Thoracic aorta (tissue), 2 donors: ENCODE measurements at regions not wholly inside any gene's neighbourhood (a gene's known extent, or its start where the extent isn't known, plus 50 kb on each side); places are given as distances from the start of the nearest gene placed in this dataset.

Source experiments
- ATAC-seq: fragments of 150-250 bp; one replicate; pipeline ENCODE4 v1.8.0; 2017; ENCODE audit warnings: low read depth; ENCODE audit not compliant: insufficient number of reproducible peaks, low FRiP score
- DNase-seq: peaks from one replicate; pipeline ENCODE4 v3.0.0-alpha.2; 2020; ENCODE audit warnings: low spot score
- H3K27ac ChIP-seq, 2 donors: fragments of 200-600 bp; sonication (generic); 1 replicate in 1 of 2; 2 replicates in 1 of 2; pipeline ENCODE4 v1.5.1; 2016; ENCODE audit warnings: mild to moderate bottlenecking in 2 of 2, moderate library complexity in 2 of 2
- H3K27me3 ChIP-seq: fragments of 200-600 bp; sonication (generic); replicated peaks from 2 replicates; pipeline ENCODE4 v1.6.0; 2016; ENCODE audit warnings: mild to moderate bottlenecking; ENCODE audit not compliant: insufficient read depth
- H3K36me3 ChIP-seq: fragments of 200-600 bp; sonication (generic); one replicate; pipeline ENCODE4 v1.5.1; 2016
- H3K4me1 ChIP-seq, 2 donors: fragments of 200-600 bp; sonication (generic); 1 replicate in 1 of 2; 2 replicates in 1 of 2; pipeline versions ENCODE4 v1.5.1 to v1.6.0; 2016; ENCODE audit warnings: low read depth in 2 of 2, mild to moderate bottlenecking in 1 of 2; ENCODE audit not compliant: control insufficient read depth in 1 of 2
- H3K4me3 ChIP-seq: fragments of 200-600 bp; sonication (generic); 2 replicates; pipeline ENCODE4 v1.5.1; 2016; ENCODE audit warnings: mild to moderate bottlenecking
- H3K9me3 ChIP-seq: fragments of 200-600 bp; sonication (generic); 2 replicates; pipeline ENCODE4 v1.5.1; 2016
- TF ChIP-seq, protein P1 (sequence below): fragments of 200-600 bp; sonication (generic); IDR thresholded peaks from one replicate; pipeline ENCODE4 v1.5.1; 2019; ENCODE audit warnings: antibody characterized with exemption

GRCh38 chr11:80816454-80816847 lies 1375.6 kb upstream of the TENM4 start:
- Histone ChIP-seq H3K4me1 (no peaks in the 10 kb centered on the region), H3K4me3 (no peak overlapping the region), H3K27me3 (no peaks in the 10 kb centered on the region), H3K27ac (no peak overlapping the region), H3K9me3 (no peaks in the 10 kb centered on the region), H3K36me3 (no peaks in the 10 kb centered on the region)
- ATAC-seq (no peak), DNase-seq (no peak)
- TF ChIP-seq, protein P1, sequence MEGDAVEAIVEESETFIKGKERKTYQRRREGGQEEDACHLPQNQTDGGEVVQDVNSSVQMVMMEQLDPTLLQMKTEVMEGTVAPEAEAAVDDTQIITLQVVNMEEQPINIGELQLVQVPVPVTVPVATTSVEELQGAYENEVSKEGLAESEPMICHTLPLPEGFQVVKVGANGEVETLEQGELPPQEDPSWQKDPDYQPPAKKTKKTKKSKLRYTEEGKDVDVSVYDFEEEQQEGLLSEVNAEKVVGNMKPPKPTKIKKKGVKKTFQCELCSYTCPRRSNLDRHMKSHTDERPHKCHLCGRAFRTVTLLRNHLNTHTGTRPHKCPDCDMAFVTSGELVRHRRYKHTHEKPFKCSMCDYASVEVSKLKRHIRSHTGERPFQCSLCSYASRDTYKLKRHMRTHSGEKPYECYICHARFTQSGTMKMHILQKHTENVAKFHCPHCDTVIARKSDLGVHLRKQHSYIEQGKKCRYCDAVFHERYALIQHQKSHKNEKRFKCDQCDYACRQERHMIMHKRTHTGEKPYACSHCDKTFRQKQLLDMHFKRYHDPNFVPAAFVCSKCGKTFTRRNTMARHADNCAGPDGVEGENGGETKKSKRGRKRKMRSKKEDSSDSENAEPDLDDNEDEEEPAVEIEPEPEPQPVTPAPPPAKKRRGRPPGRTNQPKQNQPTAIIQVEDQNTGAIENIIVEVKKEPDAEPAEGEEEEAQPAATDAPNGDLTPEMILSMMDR: no peak

DNA sequence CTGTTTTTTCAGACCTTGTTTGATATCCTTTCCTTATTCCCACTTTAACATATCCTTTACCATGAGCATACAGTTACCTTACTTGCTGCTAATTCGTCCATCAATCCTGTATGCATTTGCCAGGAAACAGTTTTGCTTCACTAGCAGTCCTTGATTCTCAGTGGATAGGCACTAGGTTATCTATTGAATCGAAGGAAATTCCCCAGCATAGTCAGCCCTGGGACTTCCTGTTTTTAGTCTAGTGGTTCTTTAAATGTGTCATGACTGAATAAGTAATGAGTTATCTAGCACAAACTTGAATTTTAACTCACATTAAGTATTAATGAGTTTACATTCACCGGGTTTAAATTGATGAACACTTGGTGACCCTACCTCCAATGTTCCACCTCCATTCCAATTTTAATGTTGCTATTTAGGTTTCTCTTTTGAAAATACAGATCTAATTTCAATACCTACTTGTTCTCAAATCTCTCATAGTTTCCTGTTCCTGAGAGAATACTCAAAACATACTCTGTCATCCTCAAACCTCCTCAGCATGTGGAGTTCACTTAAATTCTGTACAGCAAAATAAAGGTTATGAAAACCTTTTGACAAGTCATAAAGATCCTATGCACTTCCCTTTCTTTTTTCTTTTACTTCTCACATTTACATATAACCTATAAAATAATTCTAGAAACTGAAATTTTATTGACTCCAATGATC lies 1375.1 kb upstream of the TENM4 start:
- H3K27ac ChIP-seq: no peak overlapping the region
- no peaks in the 10 kb centered on the region for H3K4me1 ChIP-seq
- no peaks in the 10 kb centered on the region for H3K9me3 ChIP-seq
- no peak overlapping the region for H3K4me3 ChIP-seq
- no peak for DNase-seq
- no peaks in the 10 kb centered on the region for H3K27me3 ChIP-seq
- H3K36me3 ChIP-seq: no peaks in the 10 kb centered on the region
- TF ChIP-seq, protein P1: no peak
- no peak for ATAC-seq

- H3K4me1 ChIP-seq: no peaks in the 10 kb centered on the region
- DNase-seq (no peak), ATAC-seq (no peak)
- no peak overlapping the region for H3K4me3 ChIP-seq
- no peaks in the 10 kb centered on the region for H3K36me3 ChIP-seq
- H3K27ac ChIP-seq: no peak overlapping the region
- TF ChIP-seq, protein P1: no peak
- no peaks in the 10 kb centered on the region for H3K27me3 ChIP-seq
- no peaks in the 10 kb centered on the region for H3K9me3 ChIP-seq
Observed at GRCh38 chr11:80814813-80815212, 1374.0 kb upstream of the TENM4 start.

DNA sequence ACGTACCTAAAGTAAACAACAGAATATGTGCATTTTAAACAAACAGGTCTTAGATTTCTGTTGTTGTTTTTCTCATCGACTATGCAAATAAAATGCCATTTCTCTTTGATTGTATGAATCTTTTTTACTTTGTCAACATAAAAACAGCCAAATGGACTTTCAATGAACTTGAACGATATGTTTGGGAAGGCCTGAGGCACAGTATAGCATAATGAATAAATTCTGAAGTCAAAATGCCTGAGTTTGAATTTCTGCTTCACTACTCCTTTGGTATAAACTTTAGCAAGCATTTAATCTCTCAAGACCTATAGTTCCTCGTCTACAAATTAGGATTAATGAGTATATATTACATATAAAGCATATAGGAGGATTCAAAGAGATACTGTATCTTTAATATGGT lies 1369.9 kb upstream of the TENM4 start:
- TF ChIP-seq, protein P1: no peak
- H3K36me3 ChIP-seq: no peaks in the 10 kb centered on the region
- no peak overlapping the region for H3K27ac ChIP-seq
- H3K4me1 ChIP-seq: no peaks in the 10 kb centered on the region
- no peaks in the 10 kb centered on the region for H3K9me3 ChIP-seq
- ATAC-seq: no peak
- H3K4me3 ChIP-seq: no peak overlapping the region
- H3K27me3 ChIP-seq: no peaks in the 10 kb centered on the region
- DNase-seq: no peak

DNA sequence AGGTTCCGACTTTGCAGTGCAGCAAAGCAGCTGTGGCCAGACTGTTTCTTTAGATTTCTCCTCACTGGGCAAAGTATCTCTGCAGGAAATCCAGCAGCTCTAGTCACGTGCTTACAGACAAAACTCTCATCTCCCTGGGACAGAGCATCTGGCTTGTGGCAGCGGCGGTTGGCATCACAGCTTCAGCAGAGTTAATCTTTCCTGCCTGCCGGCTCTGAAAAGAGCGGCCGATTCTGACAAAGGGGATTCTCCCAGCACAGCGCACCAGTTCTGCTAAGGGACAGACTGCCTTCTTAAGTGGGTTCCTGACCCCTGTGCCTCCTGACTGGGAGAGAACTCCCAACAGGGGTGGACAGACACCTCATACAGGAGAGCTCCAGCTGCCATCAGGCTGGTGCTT lies 1357.3 kb upstream of the TENM4 start:
- ATAC-seq (no peak), DNase-seq (no peak)
- TF ChIP-seq, protein P1: no peak
- Histone ChIP-seq H3K4me1 (no peaks in the 10 kb centered on the region), H3K9me3 (peaks cover 4% of the 10 kb centered on the region), H3K4me3 (no peak overlapping the region), H3K36me3 (no peaks in the 10 kb centered on the region), H3K27ac (no peak overlapping the region), H3K27me3 (no peaks in the 10 kb centered on the region)
